WTC11 (cell line): ENCODE measurements at regions not wholly inside any gene's neighbourhood (a gene's known extent, or its start where the extent isn't known, plus 50 kb on each side); places are given as distances from the start of the nearest gene placed in this dataset.

Experiments
- ATAC-seq: fragments of 200-7000 bp; cut with Tn5 transposase; 2 replicates; pipeline ENCODE4 v1.10.0; 2021; ENCODE audit warnings: mild to moderate bottlenecking, moderate library complexity
- CTCF ChIA-PET: fragments of 300-600 bp; sonication (Branson Sonifier 250); formaldehyde crosslinking; loops from one replicate; lab custom pipeline; 2021; ENCODE audit warnings: antibody characterized with exemption; lab: Charles Lee
- POLR2A ChIA-PET: fragments of 350-600 bp; sonication (Branson Sonifier 250); formaldehyde crosslinking; loops from one replicate; lab custom pipeline; 2021; ENCODE audit warnings: antibody characterized with exemption; lab: Charles Lee
- DNase-seq: peaks from one replicate; pipeline ENCODE4 v3.0.0; 2021; ENCODE audit warnings: low spot score
- H3K27ac Mint-ChIP-seq: 2 replicates; pipeline ENCODE4 v1.8.0; 2021; ENCODE audit warnings: mixed read lengths
- H3K27me3 Mint-ChIP-seq: 2 replicates; pipeline ENCODE4 v1.8.0; 2021; ENCODE audit warnings: low read depth, mild to moderate bottlenecking, moderate library complexity, mixed read lengths
- H3K36me3 Mint-ChIP-seq: 2 replicates; pipeline ENCODE4 v1.8.0; 2021; ENCODE audit warnings: mixed read lengths
- H3K4me1 Mint-ChIP-seq: 2 replicates; pipeline ENCODE4 v1.8.0; 2022; ENCODE audit warnings: mixed read lengths
- H3K4me3 Mint-ChIP-seq: 2 replicates; pipeline ENCODE4 v1.8.0; 2021; ENCODE audit warnings: mild to moderate bottlenecking, moderate library complexity, mixed read lengths
- H3K9me3 Mint-ChIP-seq: 2 replicates; pipeline ENCODE4 v1.8.0; 2021; ENCODE audit warnings: mixed read lengths
- CBFB ChIP-seq: sonication (generic); formaldehyde crosslinking; IDR thresholded peaks from 2 replicates; pipeline ENCODE4 v1.8.1; 2022; ENCODE audit warnings: mild to moderate bottlenecking, low read depth, missing genetic modification reagents
- EMX1 ChIP-seq: fragments of 250-450 bp; sonication (Bioruptor Pico); IDR thresholded peaks from 2 replicates; pipeline ENCODE4 v1.8.0; 2021; ENCODE audit warnings: mild to moderate bottlenecking
- ETV6 ChIP-seq: sonication (generic); formaldehyde crosslinking; IDR thresholded peaks from 2 replicates; pipeline ENCODE4 v1.8.1; 2022; ENCODE audit warnings: mild to moderate bottlenecking, missing genetic modification reagents
- FOXJ3 ChIP-seq: sonication (generic); formaldehyde crosslinking; IDR thresholded peaks from 2 replicates; pipeline ENCODE4 v1.9.0; 2021; ENCODE audit warnings: missing genetic modification reagents, mild to moderate bottlenecking, borderline replicate concordance
- GRHL2 ChIP-seq: fragments of 250-450 bp; sonication (Bioruptor Pico); IDR thresholded peaks from 2 replicates; pipeline ENCODE4 v1.8.0; 2022; ENCODE audit warnings: mild to moderate bottlenecking, moderate library complexity; ENCODE audit not compliant: insufficient replicate concordance, severe bottlenecking
- MYBL2 ChIP-seq: sonication (generic); formaldehyde crosslinking; IDR thresholded peaks from 2 replicates; pipeline ENCODE4 v1.8.1; 2023; ENCODE audit warnings: mild to moderate bottlenecking, moderate library complexity, missing genetic modification reagents
- NFATC4 ChIP-seq: fragments of 250-450 bp; sonication (Bioruptor Pico); IDR thresholded peaks from 2 replicates; pipeline ENCODE4 v1.9.0; 2021; ENCODE audit warnings: mild to moderate bottlenecking
- NFYB ChIP-seq: sonication (generic); formaldehyde crosslinking; conservative IDR thresholded peaks from 2 replicates; pipeline ENCODE4 v1.8.0; 2022; ENCODE audit warnings: low read depth, missing genetic modification reagents
- NR2C2 ChIP-seq: sonication (generic); formaldehyde crosslinking; IDR thresholded peaks from 2 replicates; pipeline ENCODE4 v1.8.0; 2022; ENCODE audit warnings: mild to moderate bottlenecking, missing genetic modification reagents
- NR3C1 ChIP-seq: sonication (generic); formaldehyde crosslinking; conservative IDR thresholded peaks from 2 replicates; pipeline ENCODE4 v1.8.1; 2023; ENCODE audit warnings: low read depth, mild to moderate bottlenecking, missing genetic modification reagents
- TEAD1 ChIP-seq: sonication (generic); formaldehyde crosslinking; IDR thresholded peaks from 2 replicates; pipeline ENCODE4 v1.8.0; 2022; ENCODE audit warnings: mild to moderate bottlenecking, missing genetic modification reagents
- TEAD4 ChIP-seq: sonication (generic); formaldehyde crosslinking; IDR thresholded peaks from 2 replicates; pipeline ENCODE4 v1.8.0; 2022; ENCODE audit warnings: mild to moderate bottlenecking, missing genetic modification reagents
- TF ChIP-seq, protein P1 (sequence below): sonication (generic); formaldehyde crosslinking; IDR thresholded peaks from 2 replicates; pipeline ENCODE4 v1.8.1; 2022; ENCODE audit warnings: low read depth, mild to moderate bottlenecking, moderate library complexity, missing genetic modification reagents, borderline replicate concordance
- TF ChIP-seq, protein P2 (sequence below): fragments of 250-450 bp; sonication (Bioruptor Pico); IDR thresholded peaks from 2 replicates; pipeline ENCODE4 v1.9.0; 2021; ENCODE audit warnings: mild to moderate bottlenecking
- TF ChIP-seq, protein P3 (sequence below): sonication (generic); formaldehyde crosslinking; IDR thresholded peaks from 2 replicates; pipeline ENCODE4 v1.8.0; 2022; ENCODE audit warnings: mild to moderate bottlenecking, missing genetic modification reagents
- TF ChIP-seq, protein P4 (sequence below): sonication (generic); formaldehyde crosslinking; IDR thresholded peaks from 2 replicates; pipeline ENCODE4 v1.8.1; 2023; ENCODE audit warnings: mild to moderate bottlenecking, missing genetic modification reagents
- TF ChIP-seq, protein P5 (sequence below): sonication (generic); formaldehyde crosslinking; IDR thresholded peaks from 2 replicates; pipeline ENCODE4 v1.8.1; 2023; ENCODE audit warnings: mild to moderate bottlenecking, missing genetic modification reagents, borderline replicate concordance
- TF ChIP-seq, protein P6 (sequence below): fragments of 250-450 bp; sonication (Bioruptor Pico); IDR thresholded peaks from 2 replicates; pipeline ENCODE4 v1.9.0; 2021; ENCODE audit warnings: mild to moderate bottlenecking
- TF ChIP-seq, protein P7 (sequence below): sonication (generic); formaldehyde crosslinking; IDR thresholded peaks from 2 replicates; pipeline ENCODE4 v1.8.1; 2023; ENCODE audit warnings: mild to moderate bottlenecking, missing genetic modification reagents

DNA sequence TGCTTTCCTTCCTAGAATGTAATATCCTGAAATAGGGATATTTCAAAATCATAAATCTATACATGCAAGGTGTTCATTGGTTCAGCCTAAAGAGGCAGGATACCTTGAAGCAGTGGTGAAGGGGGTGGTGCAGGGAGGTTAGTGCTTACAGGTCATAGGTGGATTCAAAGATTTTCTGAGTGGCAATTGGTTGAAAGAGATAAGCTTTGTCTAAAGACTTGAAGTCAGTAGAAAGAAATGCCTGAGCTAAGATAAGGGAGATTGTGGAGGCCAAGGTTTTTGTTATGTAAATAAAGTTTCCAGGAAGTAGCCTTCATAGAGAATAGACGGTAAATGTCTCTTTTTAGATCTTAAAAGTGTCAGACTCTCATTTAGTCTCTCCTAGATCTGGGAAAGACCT is 741.2 kb upstream of the ZWINT start:
- no peak for DNase-seq
- H3K27me3 Mint-ChIP-seq = no peaks in the 10 kb centered on the region
- peak; percentile 93 for ATAC-seq
- peaks cover 3% of the 10 kb centered on the region; the same call in 1 of the 2 replicates for H3K36me3 Mint-ChIP-seq
- H3K9me3 Mint-ChIP-seq = peaks cover under 1% of the 10 kb centered on the region
- H3K4me1 Mint-ChIP-seq = peaks cover 36% of the 10 kb centered on the region
- TF ChIP-seq FOXJ3 = no peak
- TF ChIP-seq, protein P1, sequence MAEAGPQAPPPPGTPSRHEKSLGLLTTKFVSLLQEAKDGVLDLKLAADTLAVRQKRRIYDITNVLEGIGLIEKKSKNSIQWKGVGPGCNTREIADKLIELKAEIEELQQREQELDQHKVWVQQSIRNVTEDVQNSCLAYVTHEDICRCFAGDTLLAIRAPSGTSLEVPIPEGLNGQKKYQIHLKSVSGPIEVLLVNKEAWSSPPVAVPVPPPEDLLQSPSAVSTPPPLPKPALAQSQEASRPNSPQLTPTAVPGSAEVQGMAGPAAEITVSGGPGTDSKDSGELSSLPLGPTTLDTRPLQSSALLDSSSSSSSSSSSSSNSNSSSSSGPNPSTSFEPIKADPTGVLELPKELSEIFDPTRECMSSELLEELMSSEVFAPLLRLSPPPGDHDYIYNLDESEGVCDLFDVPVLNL (CRISPR knock-in tag) = no peak
- TF ChIP-seq MYBL2 (CRISPR knock-in tag) = peak; percentile 88
- TF ChIP-seq, protein P2, sequence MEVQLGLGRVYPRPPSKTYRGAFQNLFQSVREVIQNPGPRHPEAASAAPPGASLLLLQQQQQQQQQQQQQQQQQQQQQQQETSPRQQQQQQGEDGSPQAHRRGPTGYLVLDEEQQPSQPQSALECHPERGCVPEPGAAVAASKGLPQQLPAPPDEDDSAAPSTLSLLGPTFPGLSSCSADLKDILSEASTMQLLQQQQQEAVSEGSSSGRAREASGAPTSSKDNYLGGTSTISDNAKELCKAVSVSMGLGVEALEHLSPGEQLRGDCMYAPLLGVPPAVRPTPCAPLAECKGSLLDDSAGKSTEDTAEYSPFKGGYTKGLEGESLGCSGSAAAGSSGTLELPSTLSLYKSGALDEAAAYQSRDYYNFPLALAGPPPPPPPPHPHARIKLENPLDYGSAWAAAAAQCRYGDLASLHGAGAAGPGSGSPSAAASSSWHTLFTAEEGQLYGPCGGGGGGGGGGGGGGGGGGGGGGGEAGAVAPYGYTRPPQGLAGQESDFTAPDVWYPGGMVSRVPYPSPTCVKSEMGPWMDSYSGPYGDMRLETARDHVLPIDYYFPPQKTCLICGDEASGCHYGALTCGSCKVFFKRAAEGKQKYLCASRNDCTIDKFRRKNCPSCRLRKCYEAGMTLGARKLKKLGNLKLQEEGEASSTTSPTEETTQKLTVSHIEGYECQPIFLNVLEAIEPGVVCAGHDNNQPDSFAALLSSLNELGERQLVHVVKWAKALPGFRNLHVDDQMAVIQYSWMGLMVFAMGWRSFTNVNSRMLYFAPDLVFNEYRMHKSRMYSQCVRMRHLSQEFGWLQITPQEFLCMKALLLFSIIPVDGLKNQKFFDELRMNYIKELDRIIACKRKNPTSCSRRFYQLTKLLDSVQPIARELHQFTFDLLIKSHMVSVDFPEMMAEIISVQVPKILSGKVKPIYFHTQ (CRISPR knock-in tag) = no peak
- TF ChIP-seq, protein P3, sequence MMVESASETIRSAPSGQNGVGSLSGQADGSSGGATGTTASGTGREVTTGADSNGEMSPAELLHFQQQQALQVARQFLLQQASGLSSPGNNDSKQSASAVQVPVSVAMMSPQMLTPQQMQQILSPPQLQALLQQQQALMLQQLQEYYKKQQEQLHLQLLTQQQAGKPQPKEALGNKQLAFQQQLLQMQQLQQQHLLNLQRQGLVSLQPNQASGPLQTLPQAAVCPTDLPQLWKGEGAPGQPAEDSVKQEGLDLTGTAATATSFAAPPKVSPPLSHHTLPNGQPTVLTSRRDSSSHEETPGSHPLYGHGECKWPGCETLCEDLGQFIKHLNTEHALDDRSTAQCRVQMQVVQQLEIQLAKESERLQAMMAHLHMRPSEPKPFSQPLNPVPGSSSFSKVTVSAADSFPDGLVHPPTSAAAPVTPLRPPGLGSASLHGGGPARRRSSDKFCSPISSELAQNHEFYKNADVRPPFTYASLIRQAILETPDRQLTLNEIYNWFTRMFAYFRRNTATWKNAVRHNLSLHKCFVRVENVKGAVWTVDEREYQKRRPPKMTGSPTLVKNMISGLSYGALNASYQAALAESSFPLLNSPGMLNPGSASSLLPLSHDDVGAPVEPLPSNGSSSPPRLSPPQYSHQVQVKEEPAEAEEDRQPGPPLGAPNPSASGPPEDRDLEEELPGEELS (CRISPR knock-in tag) = no peak
- peak overlapping the region; percentile 82 for H3K27ac Mint-ChIP-seq
- POLR2A ChIA-PET = no interaction called here
- CTCF ChIA-PET = no interaction called here
- H3K4me3 Mint-ChIP-seq = no peak overlapping the region

DNA sequence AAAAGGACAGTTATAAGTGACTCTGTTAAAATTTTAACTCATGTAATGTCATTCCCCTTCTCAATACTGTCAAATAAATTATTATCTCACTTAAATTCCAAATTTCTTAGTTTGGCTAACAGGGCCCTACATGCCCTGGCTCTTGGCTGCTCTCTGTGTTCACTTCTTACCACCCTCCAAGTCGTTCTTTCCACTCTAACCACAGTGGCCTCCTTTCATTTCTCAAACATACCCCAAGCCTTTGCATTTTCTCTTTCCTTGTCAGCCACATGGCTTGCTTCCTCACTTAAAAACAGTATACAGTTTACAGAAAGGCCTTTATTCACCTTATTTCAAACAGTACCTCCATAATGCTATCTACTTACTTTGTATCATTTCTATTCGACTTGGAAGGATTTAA is 737.1 kb upstream of the ZWINT start:
- Mint-ChIP-seq H3K27me3 (no peaks in the 10 kb centered on the region), H3K4me1 (peaks cover 19% of the 10 kb centered on the region), H3K4me3 (no peak overlapping the region), H3K36me3 (peaks cover 14% of the 10 kb centered on the region), H3K27ac (no peak overlapping the region), H3K9me3 (peaks cover 18% of the 10 kb centered on the region)
- ChIA-PET POLR2A (no interaction called here), CTCF (no interaction called here)
- no peak for DNase-seq
- TF ChIP-seq CBFB (CRISPR knock-in tag) (no peak), ETV6 (CRISPR knock-in tag) (no peak), TEAD4 (no peak), NFATC4 (CRISPR knock-in tag) (no peak), EMX1 (no peak), TEAD1 (CRISPR knock-in tag) (no peak), NR2C2 (CRISPR knock-in tag) (no peak)
- TF ChIP-seq, protein P4, sequence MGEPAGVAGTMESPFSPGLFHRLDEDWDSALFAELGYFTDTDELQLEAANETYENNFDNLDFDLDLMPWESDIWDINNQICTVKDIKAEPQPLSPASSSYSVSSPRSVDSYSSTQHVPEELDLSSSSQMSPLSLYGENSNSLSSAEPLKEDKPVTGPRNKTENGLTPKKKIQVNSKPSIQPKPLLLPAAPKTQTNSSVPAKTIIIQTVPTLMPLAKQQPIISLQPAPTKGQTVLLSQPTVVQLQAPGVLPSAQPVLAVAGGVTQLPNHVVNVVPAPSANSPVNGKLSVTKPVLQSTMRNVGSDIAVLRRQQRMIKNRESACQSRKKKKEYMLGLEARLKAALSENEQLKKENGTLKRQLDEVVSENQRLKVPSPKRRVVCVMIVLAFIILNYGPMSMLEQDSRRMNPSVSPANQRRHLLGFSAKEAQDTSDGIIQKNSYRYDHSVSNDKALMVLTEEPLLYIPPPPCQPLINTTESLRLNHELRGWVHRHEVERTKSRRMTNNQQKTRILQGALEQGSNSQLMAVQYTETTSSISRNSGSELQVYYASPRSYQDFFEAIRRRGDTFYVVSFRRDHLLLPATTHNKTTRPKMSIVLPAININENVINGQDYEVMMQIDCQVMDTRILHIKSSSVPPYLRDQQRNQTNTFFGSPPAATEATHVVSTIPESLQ (CRISPR knock-in tag) = no peak
- no peak for ATAC-seq

DNA sequence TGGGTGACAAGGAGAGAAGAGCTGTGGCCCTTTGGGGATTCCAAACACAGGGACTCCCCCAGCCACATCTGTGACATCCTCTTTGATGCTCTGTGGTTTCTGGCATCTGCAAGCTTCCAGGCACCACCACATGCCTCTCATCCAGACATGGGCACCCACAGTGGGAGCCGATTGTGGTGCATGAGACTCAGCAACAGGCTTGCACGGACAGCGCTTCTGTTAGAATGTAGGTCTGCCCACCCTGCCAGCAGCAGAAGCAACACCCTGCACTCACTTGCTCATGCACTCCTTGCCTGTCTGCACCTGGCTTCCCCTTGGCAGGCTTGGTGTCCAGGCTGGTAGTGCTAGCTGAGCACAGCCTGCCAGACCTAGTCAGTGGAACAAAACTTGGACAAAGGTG is 735.0 kb upstream of the ZWINT start:
- POLR2A ChIA-PET = no interaction called here
- DNase-seq = no peak
- ATAC-seq = no peak
- peaks cover 25% of the 10 kb centered on the region for H3K36me3 Mint-ChIP-seq
- H3K27me3 Mint-ChIP-seq = no peaks in the 10 kb centered on the region
- no peak overlapping the region for H3K4me3 Mint-ChIP-seq
- H3K27ac Mint-ChIP-seq = no peak overlapping the region
- H3K4me1 Mint-ChIP-seq = peaks cover 5% of the 10 kb centered on the region
- peaks cover 30% of the 10 kb centered on the region for H3K9me3 Mint-ChIP-seq
- CTCF ChIA-PET = no interaction called here
- TF ChIP-seq NR3C1 (no peak), ETV6 (CRISPR knock-in tag) (no peak), TEAD1 (CRISPR knock-in tag) (no peak), GRHL2 (CRISPR knock-in tag) (no peak), NFYB (CRISPR knock-in tag) (no peak)
- TF ChIP-seq, protein P5, sequence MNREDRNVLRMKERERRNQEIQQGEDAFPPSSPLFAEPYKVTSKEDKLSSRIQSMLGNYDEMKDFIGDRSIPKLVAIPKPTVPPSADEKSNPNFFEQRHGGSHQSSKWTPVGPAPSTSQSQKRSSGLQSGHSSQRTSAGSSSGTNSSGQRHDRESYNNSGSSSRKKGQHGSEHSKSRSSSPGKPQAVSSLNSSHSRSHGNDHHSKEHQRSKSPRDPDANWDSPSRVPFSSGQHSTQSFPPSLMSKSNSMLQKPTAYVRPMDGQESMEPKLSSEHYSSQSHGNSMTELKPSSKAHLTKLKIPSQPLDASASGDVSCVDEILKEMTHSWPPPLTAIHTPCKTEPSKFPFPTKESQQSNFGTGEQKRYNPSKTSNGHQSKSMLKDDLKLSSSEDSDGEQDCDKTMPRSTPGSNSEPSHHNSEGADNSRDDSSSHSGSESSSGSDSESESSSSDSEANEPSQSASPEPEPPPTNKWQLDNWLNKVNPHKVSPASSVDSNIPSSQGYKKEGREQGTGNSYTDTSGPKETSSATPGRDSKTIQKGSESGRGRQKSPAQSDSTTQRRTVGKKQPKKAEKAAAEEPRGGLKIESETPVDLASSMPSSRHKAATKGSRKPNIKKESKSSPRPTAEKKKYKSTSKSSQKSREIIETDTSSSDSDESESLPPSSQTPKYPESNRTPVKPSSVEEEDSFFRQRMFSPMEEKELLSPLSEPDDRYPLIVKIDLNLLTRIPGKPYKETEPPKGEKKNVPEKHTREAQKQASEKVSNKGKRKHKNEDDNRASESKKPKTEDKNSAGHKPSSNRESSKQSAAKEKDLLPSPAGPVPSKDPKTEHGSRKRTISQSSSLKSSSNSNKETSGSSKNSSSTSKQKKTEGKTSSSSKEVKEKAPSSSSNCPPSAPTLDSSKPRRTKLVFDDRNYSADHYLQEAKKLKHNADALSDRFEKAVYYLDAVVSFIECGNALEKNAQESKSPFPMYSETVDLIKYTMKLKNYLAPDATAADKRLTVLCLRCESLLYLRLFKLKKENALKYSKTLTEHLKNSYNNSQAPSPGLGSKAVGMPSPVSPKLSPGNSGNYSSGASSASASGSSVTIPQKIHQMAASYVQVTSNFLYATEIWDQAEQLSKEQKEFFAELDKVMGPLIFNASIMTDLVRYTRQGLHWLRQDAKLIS (CRISPR knock-in tag) = no peak
- TF ChIP-seq, protein P6, sequence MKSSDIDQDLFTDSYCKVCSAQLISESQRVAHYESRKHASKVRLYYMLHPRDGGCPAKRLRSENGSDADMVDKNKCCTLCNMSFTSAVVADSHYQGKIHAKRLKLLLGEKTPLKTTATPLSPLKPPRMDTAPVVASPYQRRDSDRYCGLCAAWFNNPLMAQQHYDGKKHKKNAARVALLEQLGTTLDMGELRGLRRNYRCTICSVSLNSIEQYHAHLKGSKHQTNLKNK (CRISPR knock-in tag) = no peak
- TF ChIP-seq, protein P7, sequence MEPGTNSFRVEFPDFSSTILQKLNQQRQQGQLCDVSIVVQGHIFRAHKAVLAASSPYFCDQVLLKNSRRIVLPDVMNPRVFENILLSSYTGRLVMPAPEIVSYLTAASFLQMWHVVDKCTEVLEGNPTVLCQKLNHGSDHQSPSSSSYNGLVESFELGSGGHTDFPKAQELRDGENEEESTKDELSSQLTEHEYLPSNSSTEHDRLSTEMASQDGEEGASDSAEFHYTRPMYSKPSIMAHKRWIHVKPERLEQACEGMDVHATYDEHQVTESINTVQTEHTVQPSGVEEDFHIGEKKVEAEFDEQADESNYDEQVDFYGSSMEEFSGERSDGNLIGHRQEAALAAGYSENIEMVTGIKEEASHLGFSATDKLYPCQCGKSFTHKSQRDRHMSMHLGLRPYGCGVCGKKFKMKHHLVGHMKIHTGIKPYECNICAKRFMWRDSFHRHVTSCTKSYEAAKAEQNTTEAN (CRISPR knock-in tag) = no peak
